Type B pancreatic cell (in vitro differentiated cells): ENCODE measurements at regions not wholly inside any gene's neighbourhood (a gene's known extent, or its start where the extent isn't known, plus 50 kb on each side); places are given as distances from the start of the nearest gene placed in this dataset.

Experiments used
- DNase-seq: peaks from one replicate; pipeline ENCODE4 v3.0.0; 2021; ENCODE audit warnings: mixed read lengths; ENCODE audit not compliant: unreplicated experiment; ENCODE audit errors: extremely low spot score
- H3K27ac Mint-ChIP-seq: 2 replicates; pipeline ENCODE4 v1.8.0; 2021; ENCODE audit warnings: mild to moderate bottlenecking, mixed read lengths
- H3K27me3 Mint-ChIP-seq: 2 replicates; pipeline ENCODE4 v1.8.0; 2021; ENCODE audit warnings: mixed read lengths
- H3K36me3 Mint-ChIP-seq: 2 replicates; pipeline ENCODE4 v1.8.0; 2021; ENCODE audit warnings: mixed read lengths
- H3K4me1 Mint-ChIP-seq: one replicate; pipeline ENCODE4 v1.8.0; 2021; ENCODE audit warnings: mixed read lengths; ENCODE audit not compliant: unreplicated experiment
- H3K4me3 Mint-ChIP-seq: 2 replicates; pipeline ENCODE4 v1.8.0; 2021; ENCODE audit warnings: mild to moderate bottlenecking, mixed read lengths
- H3K9me3 Mint-ChIP-seq: 2 replicates; pipeline ENCODE4 v1.8.0; 2021; ENCODE audit warnings: mixed read lengths
- CTCF ChIP-seq: fragments of 200-600 bp; sonication (generic); conservative IDR thresholded peaks from 2 replicates; pipeline ENCODE4 v1.5.0; 2021; ENCODE audit warnings: antibody characterized with exemption, mild to moderate bottlenecking

GRCh38 chr13:21232599-21232998 lies 56.1 kb downstream of the MRPL57 start:
- H3K27me3 Mint-ChIP-seq, result no peaks in the 10 kb centered on the region
- H3K36me3 Mint-ChIP-seq, result no peaks in the 10 kb centered on the region
- no peak for TF ChIP-seq CTCF
- no peak for DNase-seq
- H3K27ac Mint-ChIP-seq, result no peak overlapping the region
- peaks cover 10% of the 10 kb centered on the region for H3K4me1 Mint-ChIP-seq
- H3K9me3 Mint-ChIP-seq, result no peaks in the 10 kb centered on the region
- no peak overlapping the region for H3K4me3 Mint-ChIP-seq

DNA sequence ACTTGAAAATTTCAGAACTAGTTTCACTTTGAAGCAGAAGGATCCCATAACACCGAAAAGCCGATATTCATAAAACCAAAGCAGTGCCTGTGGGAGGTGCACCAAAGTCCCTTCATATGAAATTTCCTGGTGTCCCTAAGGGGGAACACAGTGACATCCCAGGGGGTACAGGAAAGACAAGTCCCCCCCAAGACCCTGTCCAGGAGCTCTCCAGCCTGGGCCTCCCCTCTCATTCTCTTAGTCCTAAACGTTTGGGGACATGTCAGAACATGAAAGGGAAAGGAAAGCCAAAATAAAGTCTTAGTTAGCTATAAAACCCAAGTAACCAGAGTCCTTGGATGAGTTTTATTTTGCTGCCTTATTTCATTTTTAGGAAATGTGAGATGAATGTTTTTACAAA lies 56.6 kb downstream of the MRPL57 start:
- H3K4me1 Mint-ChIP-seq, result peaks cover 10% of the 10 kb centered on the region
- no peaks in the 10 kb centered on the region for H3K9me3 Mint-ChIP-seq
- no peak overlapping the region for H3K4me3 Mint-ChIP-seq
- no peak overlapping the region for H3K27ac Mint-ChIP-seq
- H3K27me3 Mint-ChIP-seq, result no peaks in the 10 kb centered on the region
- no peak for DNase-seq
- TF ChIP-seq CTCF, result no peak
- H3K36me3 Mint-ChIP-seq, result no peaks in the 10 kb centered on the region

DNA sequence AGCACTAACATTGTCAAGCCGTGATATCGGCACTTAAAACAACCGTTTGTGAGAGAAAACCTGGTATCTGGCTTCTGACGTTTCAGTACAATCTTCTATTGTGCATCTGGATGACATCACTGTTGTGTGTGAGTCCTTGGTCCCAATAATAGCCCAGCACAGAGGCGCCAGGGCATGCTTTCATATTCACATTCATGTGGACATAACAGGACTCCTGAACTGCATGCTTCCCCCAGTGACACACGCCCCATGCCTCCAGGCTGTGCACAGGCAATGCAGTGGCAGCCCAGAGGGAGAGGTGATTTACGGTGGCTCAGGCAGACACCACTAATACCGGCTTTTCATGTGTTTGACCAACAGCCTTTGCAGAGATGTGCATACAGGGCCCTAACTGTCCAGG lies 58.1 kb downstream of the MRPL57 start:
- Mint-ChIP-seq H3K9me3 (no peaks in the 10 kb centered on the region), H3K27me3 (no peaks in the 10 kb centered on the region), H3K4me1 (peaks cover 10% of the 10 kb centered on the region), H3K27ac (peak overlapping the region; percentile 27), H3K36me3 (no peaks in the 10 kb centered on the region), H3K4me3 (peak overlapping the region; percentile 31)
- DNase-seq, result no peak
- no peak for TF ChIP-seq CTCF

DNA sequence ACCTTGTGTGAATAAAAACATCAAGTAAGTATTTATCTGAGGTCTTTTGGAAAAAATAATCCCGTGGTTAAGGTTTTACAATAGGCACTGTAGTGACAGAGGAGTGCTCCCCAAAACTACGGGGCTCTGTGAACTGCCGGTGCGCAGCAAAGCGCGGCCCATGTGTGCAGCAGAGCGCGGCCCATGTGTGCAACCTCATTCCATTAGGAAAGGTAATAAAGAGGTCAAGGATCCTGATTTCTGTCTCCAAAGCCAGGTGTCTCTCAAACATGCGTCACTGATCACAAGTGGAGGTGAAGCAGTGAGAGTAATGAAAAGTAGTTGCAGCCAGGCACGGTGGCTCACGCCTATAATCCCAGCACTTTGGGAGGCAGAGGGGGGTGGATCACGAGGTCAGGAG lies 58.7 kb downstream of the MRPL57 start:
- TF ChIP-seq CTCF, result no peak
- Mint-ChIP-seq H3K36me3 (no peaks in the 10 kb centered on the region), H3K27ac (no peak overlapping the region), H3K9me3 (no peaks in the 10 kb centered on the region), H3K4me3 (no peak overlapping the region), H3K4me1 (peaks cover 10% of the 10 kb centered on the region), H3K27me3 (no peaks in the 10 kb centered on the region)
- no peak for DNase-seq

GRCh38 chr13:21237081-21237480 lies 60.6 kb downstream of the MRPL57 start:
- no peaks in the 10 kb centered on the region for H3K36me3 Mint-ChIP-seq
- H3K9me3 Mint-ChIP-seq, result no peaks in the 10 kb centered on the region
- H3K4me1 Mint-ChIP-seq, result peaks cover 10% of the 10 kb centered on the region
- no peak overlapping the region for H3K4me3 Mint-ChIP-seq
- no peak for TF ChIP-seq CTCF
- DNase-seq, result no peak
- no peak overlapping the region for H3K27ac Mint-ChIP-seq
- H3K27me3 Mint-ChIP-seq, result no peaks in the 10 kb centered on the region

DNA sequence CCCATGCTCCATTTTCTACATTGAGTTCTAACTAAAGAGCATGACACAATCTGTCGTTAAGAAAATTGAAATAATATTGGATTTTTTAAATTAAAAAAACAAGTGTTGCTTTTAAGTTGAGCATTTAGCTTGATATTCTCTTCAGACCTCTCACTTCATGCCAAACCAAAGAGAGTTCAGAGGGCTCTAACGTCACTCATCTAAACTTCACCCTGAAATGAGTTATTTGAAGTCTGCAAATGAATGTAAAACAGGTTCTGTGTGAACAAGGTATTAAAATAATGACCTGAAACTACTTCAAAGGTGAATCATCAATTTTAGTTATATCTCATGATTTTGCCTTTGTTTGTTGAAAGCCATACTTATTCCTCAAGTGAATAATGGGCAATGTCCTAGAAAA lies 61.8 kb downstream of the MRPL57 start:
- no peaks in the 10 kb centered on the region for H3K27me3 Mint-ChIP-seq
- TF ChIP-seq CTCF, result no peak

More for the DNA sequence above, 61.8 kb downstream of the MRPL57 start:
- Mint-ChIP-seq H3K4me1 (peaks cover 10% of the 10 kb centered on the region), H3K4me3 (no peak overlapping the region), H3K36me3 (no peaks in the 10 kb centered on the region), H3K9me3 (no peaks in the 10 kb centered on the region), H3K27ac (peak overlapping the region; percentile 63)
- no peak for DNase-seq
